PC-3 (cell line): ENCODE measurements at regions not wholly inside any gene's neighbourhood (a gene's known extent, or its start where the extent isn't known, plus 50 kb on each side); places are given as distances from the start of the nearest gene placed in this dataset.

ENCODE experiments used
- ATAC-seq: fragments of 200-7000 bp; cut with Tn5 transposase; 2 replicates; pipeline ENCODE4 v1.9.1; 2020; ENCODE audit warnings: mild to moderate bottlenecking, moderate library complexity
- BruUV-seq: library from RNA; stranded (reverse); fragments of 400-500 nt; replicated peaks from 2 replicates; lab custom pipeline; 2021; lab: Mats Ljungman, UMichigan
- CTCF ChIA-PET: fragments of 300-600 bp; sonication (Branson Sonifier 250); formaldehyde crosslinking; loops from one replicate; lab custom pipeline; 2022; ENCODE audit warnings: antibody characterized with exemption; lab: Charles Lee
- POLR2A ChIA-PET: fragments of 300-600 bp; sonication (Branson Sonifier 250); formaldehyde crosslinking; loops from one replicate; lab custom pipeline; 2022; ENCODE audit warnings: antibody characterized with exemption; ENCODE audit not compliant: unreplicated experiment; lab: Charles Lee
- DNase-seq: peaks from one replicate; pipeline ENCODE4 v3.0.0-alpha.2; 2015
- H2AFZ ChIP-seq: fragments of 300-600 bp; sonication (generic); 2 replicates; pipeline ENCODE4 v1.6.0; 2016; ENCODE audit warnings: antibody characterized with exemption, low read length
- H3F3A ChIP-seq: fragments of 300-600 bp; sonication (generic); one replicate; pipeline ENCODE4 v1.6.0; 2017; ENCODE audit warnings: antibody characterized with exemption, low read length, control low read depth, mild to moderate bottlenecking; ENCODE audit not compliant: unreplicated experiment
- H3K27ac ChIP-seq: fragments of 300-600 bp; sonication (generic); 2 replicates; pipeline ENCODE4 v1.5.1; 2016; ENCODE audit warnings: mild to moderate bottlenecking, low read length
- H3K27me3 ChIP-seq: fragments of 300-600 bp; sonication (generic); 2 replicates; pipeline ENCODE4 v1.6.1; 2016; ENCODE audit warnings: low read length, mixed read lengths
- H3K36me3 ChIP-seq: fragments of 300-600 bp; sonication (generic); 2 replicates; pipeline ENCODE4 v1.6.1; 2016; ENCODE audit warnings: low read depth, mixed run types, low read length, mixed read lengths
- H3K4me1 ChIP-seq: fragments of 300-600 bp; sonication (generic); 2 replicates; pipeline ENCODE4 v1.5.1; 2016; ENCODE audit warnings: low read length; ENCODE audit not compliant: insufficient read depth
- H3K4me2 ChIP-seq: fragments of 300-600 bp; sonication (generic); 2 replicates; pipeline ENCODE4 v1.6.0; 2016; ENCODE audit warnings: low read length
- H3K4me3 ChIP-seq: fragments of 300-600 bp; sonication (generic); 2 replicates; pipeline ENCODE4 v1.5.1; 2016; ENCODE audit warnings: mild to moderate bottlenecking, low read length, mixed read lengths
- H3K79me2 ChIP-seq: fragments of 300-600 bp; sonication (generic); 2 replicates; pipeline ENCODE4 v1.6.1; 2017; ENCODE audit warnings: low read length, mixed read lengths
- H3K9ac ChIP-seq: fragments of 300-600 bp; sonication (generic); 2 replicates; pipeline ENCODE4 v1.6.0; 2016; ENCODE audit warnings: mild to moderate bottlenecking, low read length
- H3K9me2 ChIP-seq: fragments of 300-600 bp; sonication (generic); replicated peaks from 2 replicates; pipeline ENCODE4 v1.6.1; 2016; ENCODE audit warnings: mixed run types, low read length, mixed read lengths
- H3K9me3 ChIP-seq: fragments of 300-600 bp; sonication (generic); 2 replicates; pipeline ENCODE4 v1.6.1; 2016; ENCODE audit warnings: low read length, mixed read lengths
- H4K20me1 ChIP-seq: fragments of 300-600 bp; sonication (generic); 2 replicates; pipeline ENCODE4 v1.6.1; 2016; ENCODE audit warnings: low read length, mixed read lengths
- EZH2 ChIP-seq: fragments of 300-600 bp; sonication (generic); IDR thresholded peaks from one replicate; pipeline ENCODE4 v1.6.1; 2017; ENCODE audit warnings: antibody characterized with exemption, mild to moderate bottlenecking, low read length; ENCODE audit not compliant: unreplicated experiment
- EZH2phosphoT487 ChIP-seq: fragments of 300-600 bp; sonication (generic); IDR thresholded peaks from 2 replicates; pipeline ENCODE4 v1.6.1; 2018; ENCODE audit warnings: mild to moderate bottlenecking, antibody characterized with exemption, low read length, borderline replicate concordance
- intact Hi-C: fragments of 100-400 bp; cut with micrococcal nuclease; formaldehyde crosslinking; loops from 2 replicates; pipeline ENCODE4 v1.9.0; 2023
- TF ChIP-seq, protein P1 (sequence below): fragments of 300-600 bp; sonication (generic); conservative IDR thresholded peaks from 2 replicates; pipeline ENCODE4 v1.5.1; 2017; ENCODE audit warnings: antibody characterized with exemption, low read depth, mild to moderate bottlenecking, low read length

DNA sequence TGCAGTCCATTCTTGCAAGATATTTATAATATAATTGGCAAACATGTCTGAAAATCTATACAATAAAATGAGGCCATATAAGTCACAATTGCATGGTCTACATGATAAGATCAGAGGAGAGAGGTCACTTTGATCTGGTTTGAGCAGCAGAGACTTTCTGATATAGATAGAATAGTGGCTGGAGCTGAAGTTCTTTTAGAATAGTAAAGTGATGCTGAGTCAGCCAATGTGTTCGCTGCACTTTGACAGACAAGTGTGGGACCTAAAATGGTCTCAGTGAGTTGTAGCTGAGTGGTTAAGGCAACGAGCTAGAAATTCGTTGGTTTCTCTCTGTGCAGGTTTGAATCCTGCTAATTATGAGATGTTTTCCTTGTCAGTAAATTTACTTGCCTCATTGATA lies 257.0 kb upstream of the C11orf87 start:
- no peak for TF ChIP-seq EZH2phosphoT487
- TF ChIP-seq, protein P1, sequence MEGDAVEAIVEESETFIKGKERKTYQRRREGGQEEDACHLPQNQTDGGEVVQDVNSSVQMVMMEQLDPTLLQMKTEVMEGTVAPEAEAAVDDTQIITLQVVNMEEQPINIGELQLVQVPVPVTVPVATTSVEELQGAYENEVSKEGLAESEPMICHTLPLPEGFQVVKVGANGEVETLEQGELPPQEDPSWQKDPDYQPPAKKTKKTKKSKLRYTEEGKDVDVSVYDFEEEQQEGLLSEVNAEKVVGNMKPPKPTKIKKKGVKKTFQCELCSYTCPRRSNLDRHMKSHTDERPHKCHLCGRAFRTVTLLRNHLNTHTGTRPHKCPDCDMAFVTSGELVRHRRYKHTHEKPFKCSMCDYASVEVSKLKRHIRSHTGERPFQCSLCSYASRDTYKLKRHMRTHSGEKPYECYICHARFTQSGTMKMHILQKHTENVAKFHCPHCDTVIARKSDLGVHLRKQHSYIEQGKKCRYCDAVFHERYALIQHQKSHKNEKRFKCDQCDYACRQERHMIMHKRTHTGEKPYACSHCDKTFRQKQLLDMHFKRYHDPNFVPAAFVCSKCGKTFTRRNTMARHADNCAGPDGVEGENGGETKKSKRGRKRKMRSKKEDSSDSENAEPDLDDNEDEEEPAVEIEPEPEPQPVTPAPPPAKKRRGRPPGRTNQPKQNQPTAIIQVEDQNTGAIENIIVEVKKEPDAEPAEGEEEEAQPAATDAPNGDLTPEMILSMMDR, result no peak
- no peak for TF ChIP-seq EZH2
- no TSS peak for BruUV-seq
- CTCF ChIA-PET, result no interaction called here

GRCh38 chr11:109166441-109166840 lies 255.5 kb upstream of the C11orf87 start:
- no peaks in the 10 kb centered on the region for H3K9me2 ChIP-seq
- no peak overlapping the region for H3K27ac ChIP-seq
- no peak overlapping the region for H2AFZ ChIP-seq
- no peak overlapping the region for H3K4me2 ChIP-seq
- CTCF ChIA-PET, result no interaction called here
- DNase-seq (no peak), ATAC-seq (no peak)
- H3K9ac ChIP-seq, result no peak overlapping the region
- H3F3A ChIP-seq, result no peaks in the 10 kb centered on the region
- no peaks in the 10 kb centered on the region for H3K79me2 ChIP-seq
- TF ChIP-seq, protein P1, result no peak
- no TSS peak for BruUV-seq
- H3K9me3 ChIP-seq, result no peaks in the 10 kb centered on the region
- POLR2A ChIA-PET, result interaction anchor here (0.6 kb wide), 1 partner anchor 25 kb away, joined by 4 read pairs; no protein-coding TSS in a partner anchor
- no peaks in the 10 kb centered on the region for H3K4me1 ChIP-seq
- H4K20me1 ChIP-seq, result no peaks in the 10 kb centered on the region
- intact Hi-C loops, result no loop called here
- peaks cover 48% of the 10 kb centered on the region for H3K27me3 ChIP-seq
- no peak overlapping the region for H3K4me3 ChIP-seq
- H3K36me3 ChIP-seq, result no peaks in the 10 kb centered on the region

More for the DNA sequence above, 257.0 kb upstream of the C11orf87 start:
- Histone ChIP-seq H3K79me2 (no peaks in the 10 kb centered on the region), H3K9me2 (no peaks in the 10 kb centered on the region), H3K36me3 (no peaks in the 10 kb centered on the region), H3K27ac (no peak overlapping the region), H4K20me1 (no peaks in the 10 kb centered on the region), H3K9ac (no peak overlapping the region), H2AFZ (no peak overlapping the region), H3K4me2 (no peak overlapping the region), H3K4me1 (no peaks in the 10 kb centered on the region), H3K27me3 (peaks cover 36% of the 10 kb centered on the region), H3K4me3 (no peak overlapping the region), H3F3A (no peaks in the 10 kb centered on the region), H3K9me3 (no peaks in the 10 kb centered on the region)
- DNase-seq, result no peak
- POLR2A ChIA-PET, result no interaction called here
- intact Hi-C loops, result no loop called here
- ATAC-seq, result no peak

DNA sequence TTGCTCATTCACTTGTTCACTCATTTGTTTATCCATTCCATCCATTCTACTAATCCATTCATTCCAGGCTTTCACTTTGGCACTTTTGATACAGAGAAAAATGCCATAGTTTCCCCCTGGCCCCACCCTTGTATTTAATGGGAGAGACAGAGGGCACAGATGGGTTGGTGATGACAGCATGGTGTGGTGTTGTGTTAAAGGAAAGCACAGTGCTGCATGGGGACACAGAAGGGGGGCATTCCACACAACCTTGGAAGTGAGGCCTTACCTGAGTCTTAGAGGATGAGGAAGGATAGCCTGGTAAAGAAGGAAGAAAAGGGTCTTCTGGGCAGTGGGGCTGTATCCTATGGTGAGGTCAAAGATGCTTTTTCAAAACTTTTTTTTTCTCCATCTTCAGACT lies 248.5 kb upstream of the C11orf87 start:
- ChIA-PET POLR2A (no interaction called here), CTCF (no interaction called here)
- Histone ChIP-seq H2AFZ (no peak overlapping the region), H3K9me3 (no peaks in the 10 kb centered on the region), H3K4me3 (no peak overlapping the region), H3K27ac (no peak overlapping the region), H3K27me3 (peaks cover 52% of the 10 kb centered on the region), H3K9ac (no peak overlapping the region), H4K20me1 (no peaks in the 10 kb centered on the region), H3K79me2 (no peaks in the 10 kb centered on the region), H3K9me2 (no peaks in the 10 kb centered on the region), H3K4me2 (no peak overlapping the region), H3F3A (no peaks in the 10 kb centered on the region), H3K4me1 (no peaks in the 10 kb centered on the region), H3K36me3 (no peaks in the 10 kb centered on the region)
- no peak for TF ChIP-seq EZH2
- TF ChIP-seq EZH2phosphoT487, result no peak
- TF ChIP-seq, protein P1, result no peak
- no TSS peak for BruUV-seq
- DNase-seq, result no peak
- intact Hi-C loops, result no loop called here
- no peak for ATAC-seq
